Fibroblast of the conjunctiva (primary cell): ENCODE measurements at regions not wholly inside any gene's neighbourhood (a gene's known extent, or its start where the extent isn't known, plus 50 kb on each side); places are given as distances from the start of the nearest gene placed in this dataset.
A peak's percentile ranks its signal among the peaks of the same experiment; 100 is the strongest.

Source experiments
- DNase-seq: peaks from one replicate; pipeline ENCODE4 v3.0.0-alpha.2; 2010; ENCODE audit warnings: low read depth

- no peak for DNase-seq
Observed at GRCh38 chr2:228652366-228652765, 470.9 kb upstream of the SPHKAP start.

- no peak for DNase-seq
Observed at GRCh38 chr2:228649876-228650275, 468.4 kb upstream of the SPHKAP start.

- no peak for DNase-seq
Observed at GRCh38 chr2:228649447-228649846, 468.0 kb upstream of the SPHKAP start.

DNA sequence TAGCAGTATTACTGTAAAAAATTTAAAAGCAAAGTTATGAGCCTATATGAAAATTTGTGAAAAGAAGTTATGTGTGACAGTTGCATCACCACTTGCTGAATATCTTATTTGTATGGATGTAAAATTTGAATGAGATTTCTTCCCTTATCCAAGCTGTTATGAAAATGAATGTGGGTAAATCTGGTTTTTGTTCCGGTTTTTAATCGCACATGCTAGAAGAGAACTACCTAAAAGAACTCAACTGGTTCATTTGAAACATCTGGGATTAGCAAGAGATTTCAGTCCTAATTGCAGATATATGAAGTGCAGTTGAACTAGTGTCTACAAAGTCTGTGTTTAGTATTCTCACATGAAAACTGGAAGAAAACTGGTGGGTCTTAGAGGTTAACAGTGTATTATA is 467.1 kb upstream of the SPHKAP start:
- DNase-seq = no peak

- DNase-seq = no peak
Observed at GRCh38 chr2:228646061-228646460, 464.6 kb upstream of the SPHKAP start.

GRCh38 chr2:228644199-228644598 is 462.7 kb upstream of the SPHKAP start:
- DNase-seq = no peak

DNA sequence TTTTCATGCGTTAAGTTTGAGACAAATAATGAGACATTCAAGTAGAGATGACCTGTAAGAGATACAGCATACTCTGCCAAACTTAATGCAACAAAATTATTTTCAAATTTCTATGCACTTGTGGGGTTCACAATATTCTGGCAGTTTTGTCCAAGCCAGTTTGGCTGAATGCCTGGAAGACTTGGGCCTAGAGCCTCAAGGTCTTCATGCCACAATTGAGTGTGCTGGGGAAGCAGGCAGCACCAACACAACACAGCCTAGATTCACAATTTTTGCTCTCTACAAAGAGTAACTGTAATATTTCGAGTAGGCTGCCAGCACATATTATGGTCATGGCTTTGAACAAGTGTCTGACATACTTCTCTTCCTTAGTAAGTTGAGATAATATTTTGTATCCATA is 461.4 kb upstream of the SPHKAP start:
- DNase-seq = no peak

DNA sequence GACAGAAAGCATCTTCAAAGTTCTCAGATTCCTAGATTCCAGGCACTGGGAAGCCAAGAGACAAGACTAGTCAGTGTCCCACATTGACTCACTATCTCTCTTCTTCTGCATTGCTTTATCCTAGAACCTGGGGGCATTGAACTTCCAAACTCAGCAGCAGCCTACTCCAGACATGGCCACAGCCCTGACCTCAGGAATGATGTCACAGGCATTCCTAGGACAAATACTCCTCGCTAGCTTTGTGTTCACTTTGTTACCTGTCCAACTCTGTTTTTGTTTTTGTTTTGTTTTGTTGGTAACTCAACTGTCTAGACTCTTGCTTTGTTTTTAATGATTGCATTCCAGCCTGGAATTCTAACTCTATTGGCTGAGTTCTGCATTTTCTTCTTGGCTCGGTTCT is 449.3 kb upstream of the SPHKAP start:
- DNase-seq = no peak

GRCh38 chr2:228629251-228629650 is 447.8 kb upstream of the SPHKAP start:
- no peak for DNase-seq

DNA sequence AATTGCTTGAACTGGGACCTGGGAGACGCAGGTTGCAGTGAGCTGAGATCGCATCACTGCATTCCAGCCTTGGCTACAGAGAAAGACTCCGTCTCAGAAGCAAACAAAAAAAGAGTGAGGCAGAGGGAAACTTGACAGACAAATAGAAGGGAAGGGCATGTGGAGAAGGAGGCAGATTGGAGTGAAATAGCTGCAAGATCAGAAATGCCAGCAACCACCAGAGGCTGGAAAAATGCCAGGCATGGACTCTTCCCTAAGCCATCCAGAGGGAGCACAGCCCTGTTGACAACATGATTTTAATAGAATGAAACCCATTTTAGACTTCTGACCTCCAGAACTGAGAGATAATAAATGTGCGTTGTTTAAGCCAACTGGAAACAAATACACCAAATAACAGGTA is 447.2 kb upstream of the SPHKAP start:
- DNase-seq = no peak

GRCh38 chr2:228627510-228627909 is 446.0 kb upstream of the SPHKAP start:
- no peak for DNase-seq

GRCh38 chr2:228625481-228625880 is 444.0 kb upstream of the SPHKAP start:
- no peak for DNase-seq

DNA sequence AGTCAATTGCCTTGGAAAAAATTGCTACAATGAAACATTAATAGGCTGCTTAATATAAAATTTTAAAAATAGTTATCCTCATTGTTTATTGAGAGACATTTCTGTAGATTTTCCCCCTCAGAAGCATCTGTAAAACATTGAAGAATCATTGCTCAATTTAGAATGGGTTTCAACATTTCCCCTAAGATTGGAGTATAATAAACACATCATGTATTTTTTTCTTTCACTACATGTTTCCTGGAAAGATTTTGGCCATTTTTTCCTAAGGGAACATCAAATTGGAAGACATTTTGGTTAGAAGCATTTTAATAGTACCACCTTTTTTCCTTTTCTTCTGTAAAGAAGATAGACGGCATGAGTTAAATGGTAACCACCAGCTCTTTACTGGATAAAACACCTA is 443.2 kb upstream of the SPHKAP start:
- no peak for DNase-seq

GRCh38 chr2:228615496-228615895 is 434.0 kb upstream of the SPHKAP start:
- DNase-seq = no peak

GRCh38 chr2:228614741-228615140 is 433.3 kb upstream of the SPHKAP start:
- DNase-seq = no peak

- peak; percentile 60 for DNase-seq
Observed at GRCh38 chr2:228613133-228613850, 431.8 kb upstream of the SPHKAP start.

DNA sequence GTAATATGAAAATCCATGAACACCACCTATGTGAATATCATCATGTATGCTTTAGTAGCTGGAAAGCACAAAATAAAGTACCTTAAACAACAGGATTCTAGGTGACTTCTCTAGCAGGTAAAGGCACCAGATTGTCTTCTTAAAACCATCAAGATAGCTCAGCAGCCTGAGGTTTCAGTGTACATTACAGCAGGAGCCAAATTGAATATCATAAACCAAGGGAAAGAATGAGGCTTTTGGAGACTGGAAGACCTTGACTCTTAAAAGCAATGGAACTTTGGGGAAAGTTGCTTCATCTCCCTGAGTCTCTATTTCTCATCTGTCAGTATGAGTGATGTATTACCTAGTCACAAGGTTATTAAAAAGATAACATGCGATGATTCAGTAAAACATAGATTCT is 429.7 kb upstream of the SPHKAP start:
- DNase-seq = no peak

DNA sequence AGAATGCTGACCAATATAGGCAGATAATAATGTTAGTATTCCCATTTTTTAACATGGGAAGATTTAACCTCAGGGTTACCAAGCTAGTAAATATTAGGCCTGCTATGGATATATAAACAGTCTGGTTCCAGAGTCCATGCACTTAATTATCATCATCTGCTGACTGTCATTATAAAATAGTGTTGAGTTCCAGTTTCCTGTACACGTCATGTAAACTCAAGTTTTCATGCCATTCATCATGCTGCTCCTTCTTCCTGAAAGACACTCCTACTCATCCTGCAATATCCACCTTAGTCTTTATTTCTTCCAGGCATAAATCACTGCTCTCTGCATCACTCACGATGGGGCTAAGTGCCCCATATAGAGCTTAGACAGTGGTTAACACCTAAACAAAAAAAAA is 420.8 kb upstream of the SPHKAP start:
- no peak for DNase-seq

GRCh38 chr2:228600265-228600664 is 418.8 kb upstream of the SPHKAP start:
- DNase-seq = peak; percentile 74

DNA sequence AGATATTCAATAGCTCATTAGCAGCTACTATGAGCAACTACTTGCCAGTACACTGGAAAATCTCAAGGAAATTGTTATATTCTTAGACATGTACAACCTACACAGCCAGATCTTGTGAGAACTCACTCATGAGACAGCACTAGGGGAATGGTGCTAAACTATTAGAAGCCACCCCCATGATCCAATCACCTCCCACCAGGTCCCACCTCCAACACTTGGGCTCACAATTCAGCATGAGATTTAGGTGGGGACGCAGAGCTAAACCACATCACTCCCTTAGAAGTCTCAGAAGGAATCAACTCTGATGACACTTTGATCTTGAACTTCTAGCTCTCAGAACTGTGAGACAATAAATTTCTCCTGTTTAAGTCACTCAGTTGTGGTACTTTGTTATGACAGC is 418.3 kb upstream of the SPHKAP start:
- no peak for DNase-seq

- no peak for DNase-seq
Observed at GRCh38 chr2:228599297-228599696, 417.8 kb upstream of the SPHKAP start.

DNA sequence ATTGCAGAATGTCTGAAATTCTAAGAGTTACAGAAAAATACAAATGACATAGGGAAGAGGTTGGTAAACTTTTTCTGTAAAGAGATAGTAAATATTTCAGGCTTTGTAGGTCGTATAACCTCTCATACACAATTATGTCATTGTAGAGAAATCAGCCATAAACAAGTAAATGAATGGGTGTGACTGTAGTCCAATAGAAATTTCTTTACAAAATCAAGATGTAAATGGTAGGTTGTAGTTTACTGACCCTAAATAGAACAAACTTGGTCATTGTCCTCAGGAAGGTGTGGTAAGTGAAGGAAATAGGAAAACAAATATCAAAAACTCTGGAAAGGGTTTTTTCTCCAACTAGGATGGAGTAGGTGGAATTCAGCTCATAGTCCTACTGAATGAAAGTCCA is 415.5 kb upstream of the SPHKAP start:
- DNase-seq = no peak

- DNase-seq = no peak
Observed at GRCh38 chr2:228594012-228594411, 412.5 kb upstream of the SPHKAP start.

DNA sequence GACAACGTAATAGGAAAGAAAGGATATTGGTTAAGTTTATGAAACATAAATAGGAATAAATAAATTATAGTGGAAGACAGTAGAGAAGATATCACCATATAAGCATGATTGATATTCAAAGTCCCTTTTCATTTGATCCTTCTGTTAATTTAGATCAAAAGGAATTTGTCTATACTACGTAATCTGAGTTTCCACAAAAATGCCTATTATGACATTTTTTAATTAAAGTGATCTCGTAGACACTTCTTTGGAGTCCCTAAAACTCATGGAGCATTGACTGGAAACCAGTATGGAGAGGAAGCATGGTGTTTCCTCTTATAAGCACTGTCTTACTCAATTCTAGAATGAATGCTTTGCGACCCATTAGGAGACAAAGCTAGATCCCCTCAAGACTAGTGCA is 411.4 kb upstream of the SPHKAP start:
- DNase-seq = no peak

- DNase-seq = no peak
Observed at GRCh38 chr2:228590681-228591080, 409.2 kb upstream of the SPHKAP start.
